CD14-positive monocyte (primary cell): ENCODE measurements at regions not wholly inside any gene's neighbourhood (a gene's known extent, or its start where the extent isn't known, plus 50 kb on each side); places are given as distances from the start of the nearest gene placed in this dataset.

Experiments used
- DNase-seq, 3 donors: peaks; one replicate each; pipeline ENCODE4 v3.0.0-alpha.2; 2011 to 2022
- H2AFZ ChIP-seq: 2 replicates; pipeline ENCODE4 v1.6.0; 2012; ENCODE audit warnings: mild to moderate bottlenecking, low read depth, low read length, inconsistent platforms; ENCODE audit not compliant: insufficient read depth, poor library complexity, severe bottlenecking
- H3K27ac ChIP-seq, 2 donors: 1 replicate in 1 of 2; 2 replicates in 1 of 2; pipeline ENCODE4 v1.5.1; 2012 to 2013; ENCODE audit warnings: low read length in 2 of 2, control low read depth in 1 of 2, inconsistent platforms in 1 of 2, low read depth in 1 of 2, mild to moderate bottlenecking in 1 of 2
- H3K27me3 ChIP-seq, 2 donors: one replicate each; pipeline versions ENCODE4 v1.6.0 to v1.6.1; 2011 to 2013; ENCODE audit warnings: low read length in 2 of 2; ENCODE audit not compliant: control insufficient read depth in 2 of 2, insufficient read depth in 2 of 2
- H3K36me3 ChIP-seq, 2 donors: replicated peaks in 1 of 2; 1 replicate in 1 of 2; 2 replicates in 1 of 2; pipeline versions ENCODE4 v1.5.1 to v1.6.1; 2012 to 2013; ENCODE audit warnings: low read length in 2 of 2, control low read depth in 1 of 2, inconsistent platforms in 1 of 2, mild to moderate bottlenecking in 1 of 2; ENCODE audit not compliant: insufficient read depth in 2 of 2, control insufficient read depth in 1 of 2
- H3K4me1 ChIP-seq, 2 donors: 1 replicate in 1 of 2; 2 replicates in 1 of 2; pipeline versions ENCODE4 v1.5.1 to v1.6.1; 2012 to 2013; ENCODE audit warnings: low read length in 2 of 2, control low read depth in 1 of 2, inconsistent platforms in 1 of 2, mild to moderate bottlenecking in 1 of 2, moderate library complexity in 1 of 2; ENCODE audit not compliant: insufficient read depth in 2 of 2, control insufficient read depth in 1 of 2
- H3K4me2 ChIP-seq: replicated peaks from 2 replicates; pipeline ENCODE3; 2012; ENCODE audit warnings: low read length, moderate library complexity, mild to moderate bottlenecking; ENCODE audit not compliant: poor library complexity, severe bottlenecking; ENCODE audit errors: extremely low read depth
- H3K4me3 ChIP-seq, 3 experiments: fragments of 200-600 bp in 1 of 3; sonication (generic) in 1 of 3; replicated peaks in 1 of 3; 1 replicate in 2 of 3; 2 replicates in 1 of 3; pipeline ENCODE4 v1.5.1; 2011 to 2013; ENCODE audit warnings: low read length in 3 of 3, mild to moderate bottlenecking in 3 of 3, control low read depth in 2 of 3, low read depth in 2 of 3, inconsistent platforms in 1 of 3, moderate library complexity in 1 of 3
- H3K79me2 ChIP-seq: 2 replicates; pipeline ENCODE4 v1.6.0; 2012; ENCODE audit warnings: mild to moderate bottlenecking, control low read depth, inconsistent platforms, low read length, moderate library complexity; ENCODE audit not compliant: insufficient read depth
- H3K9ac ChIP-seq: 2 replicates; pipeline ENCODE4 v1.6.0; 2017; ENCODE audit warnings: low read length, mild to moderate bottlenecking; ENCODE audit not compliant: insufficient read depth, poor library complexity, severe bottlenecking
- H3K9me3 ChIP-seq, 2 donors: replicated peaks in 1 of 2; 1 replicate in 1 of 2; 2 replicates in 1 of 2; pipeline versions ENCODE4 v1.5.1 to v1.6.1; 2012 to 2013; ENCODE audit warnings: low read length in 2 of 2, control low read depth in 1 of 2; ENCODE audit not compliant: control insufficient read depth in 1 of 2, insufficient read depth in 1 of 2
- H4K20me1 ChIP-seq: 2 replicates; pipeline ENCODE4 v1.6.0; 2012; ENCODE audit warnings: mild to moderate bottlenecking, low read length, control low read depth, moderate library complexity; ENCODE audit not compliant: insufficient read depth
- H3K27ac Mint-ChIP-seq, 7 donors: one replicate each; pipeline ENCODE4 v1.8.0; 2020; ENCODE audit warnings: mild to moderate bottlenecking in 7 of 7, mixed read lengths in 7 of 7, moderate library complexity in 6 of 7, inconsistent platforms in 2 of 7
- H3K27me3 Mint-ChIP-seq, 3 donors: one replicate each; pipeline ENCODE4 v1.8.0; 2021 to 2022; ENCODE audit warnings: low read depth in 3 of 3, mild to moderate bottlenecking in 3 of 3, mixed read lengths in 3 of 3, moderate library complexity in 3 of 3, inconsistent platforms in 1 of 3
- H3K36me3 Mint-ChIP-seq, 2 donors: one replicate each; pipeline ENCODE4 v1.8.0; 2020; ENCODE audit warnings: mixed read lengths in 2 of 2, inconsistent platforms in 1 of 2, mild to moderate bottlenecking in 1 of 2
- H3K4me1 Mint-ChIP-seq: one replicate; pipeline ENCODE4 v1.8.0; 2020; ENCODE audit warnings: mild to moderate bottlenecking, mixed read lengths
- H3K4me3 Mint-ChIP-seq, 2 donors: one replicate each; pipeline ENCODE4 v1.8.0; 2020; ENCODE audit warnings: mild to moderate bottlenecking in 2 of 2, mixed read lengths in 2 of 2, moderate library complexity in 1 of 2
- H3K9me3 Mint-ChIP-seq, 7 donors: one replicate each; pipeline ENCODE4 v1.8.0; 2020 to 2022; ENCODE audit warnings: mixed read lengths in 7 of 7, mild to moderate bottlenecking in 6 of 7, moderate library complexity in 6 of 7, inconsistent platforms in 2 of 7
- CTCF ChIP-seq: fragments of 200-600 bp; IDR thresholded peaks from one replicate; pipeline ENCODE4 v1.8.0; 2022; ENCODE audit warnings: antibody characterized with exemption, mild to moderate bottlenecking
- WGBS: methylation state at CpG from one replicate; pipeline ENCODE4 v1.1.5; 2013; ENCODE audit warnings: missing lambda C conversion rate; ENCODE audit not compliant: insufficient coverage; 5-methylcytosine and 5-hydroxymethylcytosine counted together
- intact Hi-C, 2 donors: fragments of 100-400 bp; cut with micrococcal nuclease; formaldehyde crosslinking; loops; one replicate each; pipeline versions ENCODE4 v1.15.0 to v1.15.1; 2023

GRCh38 chr10:20631229-20631628, 265.9 kb downstream of the NEBL start:
- H3K4me2 ChIP-seq: no peak overlapping the region
- H2AFZ ChIP-seq: no peak overlapping the region
- Mint-ChIP-seq H3K27ac (no peak overlapping the region), H3K27me3 (no peaks in the 10 kb centered on the region), H3K9me3 (peaks cover 0 to 2% (median 0%) of the 10 kb centered on the region in 7 donors), H3K4me1 (no peaks in the 10 kb centered on the region), H3K4me3 (no peak overlapping the region), H3K36me3 (no peaks in the 10 kb centered on the region)
- H3K9me3 ChIP-seq: no peaks in the 10 kb centered on the region
- H3K27me3 ChIP-seq: no peaks in the 10 kb centered on the region
- H3K9ac ChIP-seq: no peak overlapping the region
- H3K27ac ChIP-seq: no peak overlapping the region
- TF ChIP-seq CTCF: no peak
- no peaks in the 10 kb centered on the region for H3K36me3 ChIP-seq
- no peak overlapping the region for H3K4me3 ChIP-seq
- intact Hi-C loops: no loop called here
- no peak for DNase-seq
- no CpG with 5 or more reads among the region's 1 CpG for WGBS
- H4K20me1 ChIP-seq: no peaks in the 10 kb centered on the region
- H3K79me2 ChIP-seq: no peaks in the 10 kb centered on the region
- H3K4me1 ChIP-seq: no peaks in the 10 kb centered on the region

- Mint-ChIP-seq H3K4me1 (no peaks in the 10 kb centered on the region), H3K36me3 (no peaks in the 10 kb centered on the region)
Measured at GRCh38 chr10:20630092-20630643, 266.9 kb downstream of the NEBL start.

More at GRCh38 chr10:20630092-20630643, 266.9 kb downstream of the NEBL start:
- no peaks in the 10 kb centered on the region for H3K79me2 ChIP-seq
- DNase-seq: no peak
- no peaks in the 10 kb centered on the region for H3K36me3 ChIP-seq
- Mint-ChIP-seq H3K27ac (no peak overlapping the region), H3K4me3 (no peak overlapping the region), H3K9me3 (peaks cover 0 to 2% (median 0%) of the 10 kb centered on the region in 7 donors), H3K27me3 (no peaks in the 10 kb centered on the region)
- no peaks in the 10 kb centered on the region for H3K4me1 ChIP-seq
- no peak overlapping the region for H3K4me3 ChIP-seq
- no CpG with 5 or more reads among the region's 1 CpG for WGBS
- no peak overlapping the region for H3K4me2 ChIP-seq
- no peaks in the 10 kb centered on the region for H4K20me1 ChIP-seq
- H3K27ac ChIP-seq: no peak overlapping the region
- no peaks in the 10 kb centered on the region for H3K9me3 ChIP-seq
- no peak overlapping the region for H2AFZ ChIP-seq
- no peaks in the 10 kb centered on the region for H3K27me3 ChIP-seq
- no peak overlapping the region for H3K9ac ChIP-seq
- intact Hi-C loops: no loop called here
- TF ChIP-seq CTCF: no peak
